Adipocyte (in vitro differentiated cells): ENCODE measurements at regions not wholly inside any gene's neighbourhood (a gene's known extent, or its start where the extent isn't known, plus 50 kb on each side); places are given as distances from the start of the nearest gene placed in this dataset.

ENCODE experiments used
- DNase-seq: peaks from one replicate; pipeline ENCODE4 v3.0.0-alpha.2; 2015; ENCODE audit warnings: low read depth
- H3K27me3 ChIP-seq: replicated peaks from 2 replicates; pipeline ENCODE4 v1.7.0; 2013; ENCODE audit warnings: mild to moderate bottlenecking, low read length, moderate library complexity; ENCODE audit not compliant: control insufficient read depth, insufficient read depth
- H3K36me3 ChIP-seq: 2 replicates; pipeline ENCODE4 v1.7.0; 2013; ENCODE audit warnings: low read length, mild to moderate bottlenecking, moderate library complexity; ENCODE audit not compliant: control insufficient read depth, insufficient read depth, severe bottlenecking
- H3K4me1 ChIP-seq: 2 replicates; pipeline ENCODE4 v1.7.0; 2013; ENCODE audit warnings: mild to moderate bottlenecking, low read length, moderate library complexity; ENCODE audit not compliant: control insufficient read depth, insufficient read depth
- H3K4me3 ChIP-seq: 2 replicates; pipeline ENCODE4 v1.7.0; 2013; ENCODE audit warnings: mild to moderate bottlenecking, low read length, moderate library complexity
- H3K9ac ChIP-seq: 2 replicates; pipeline ENCODE4 v1.7.0; 2013; ENCODE audit warnings: mild to moderate bottlenecking, low read length, moderate library complexity
- H3K9me3 ChIP-seq: 2 replicates; pipeline ENCODE4 v1.7.0; 2013; ENCODE audit warnings: mild to moderate bottlenecking, low read length, moderate library complexity; ENCODE audit not compliant: control insufficient read depth

GRCh38 chr2:59080451-59081181 is 839.5 kb upstream of the FANCL start:
- no peak overlapping the region for H3K9ac ChIP-seq
- H3K27me3 ChIP-seq: no peaks in the 10 kb centered on the region
- DNase-seq: no peak
- H3K4me3 ChIP-seq: no peak overlapping the region
- H3K9me3 ChIP-seq: no peaks in the 10 kb centered on the region
- no peaks in the 10 kb centered on the region for H3K36me3 ChIP-seq
- H3K4me1 ChIP-seq: no peaks in the 10 kb centered on the region

- Histone ChIP-seq H3K4me1 (no peaks in the 10 kb centered on the region), H3K9me3 (no peaks in the 10 kb centered on the region), H3K9ac (no peak overlapping the region), H3K36me3 (no peaks in the 10 kb centered on the region), H3K4me3 (no peak overlapping the region), H3K27me3 (no peaks in the 10 kb centered on the region)
- DNase-seq: no peak
Measured at GRCh38 chr2:59077981-59078531, 836.9 kb upstream of the FANCL start.

GRCh38 chr2:59077026-59077725 is 836.1 kb upstream of the FANCL start:
- H3K9me3 ChIP-seq: no peaks in the 10 kb centered on the region
- no peaks in the 10 kb centered on the region for H3K36me3 ChIP-seq
- no peak for DNase-seq
- H3K27me3 ChIP-seq: no peaks in the 10 kb centered on the region
- no peaks in the 10 kb centered on the region for H3K4me1 ChIP-seq
- H3K9ac ChIP-seq: no peak overlapping the region
- H3K4me3 ChIP-seq: no peak overlapping the region

- Histone ChIP-seq H3K9ac (no peak overlapping the region), H3K9me3 (no peaks in the 10 kb centered on the region), H3K4me1 (no peaks in the 10 kb centered on the region), H3K27me3 (no peaks in the 10 kb centered on the region), H3K36me3 (no peaks in the 10 kb centered on the region), H3K4me3 (no peak overlapping the region)
- DNase-seq: no peak
Measured at GRCh38 chr2:59076079-59076619, 835.0 kb upstream of the FANCL start.

- H3K4me1 ChIP-seq: no peaks in the 10 kb centered on the region
- H3K36me3 ChIP-seq: no peaks in the 10 kb centered on the region
- H3K9me3 ChIP-seq: no peaks in the 10 kb centered on the region
- H3K9ac ChIP-seq: no peak overlapping the region
- no peak overlapping the region for H3K4me3 ChIP-seq
- no peak for DNase-seq
- no peaks in the 10 kb centered on the region for H3K27me3 ChIP-seq
Measured at GRCh38 chr2:59074071-59074470, 832.9 kb upstream of the FANCL start.

- no peak for DNase-seq
- no peaks in the 10 kb centered on the region for H3K27me3 ChIP-seq
- H3K4me1 ChIP-seq: no peaks in the 10 kb centered on the region
- no peak overlapping the region for H3K4me3 ChIP-seq
- H3K9ac ChIP-seq: no peak overlapping the region
- H3K9me3 ChIP-seq: no peaks in the 10 kb centered on the region
- no peaks in the 10 kb centered on the region for H3K36me3 ChIP-seq
Measured at GRCh38 chr2:59073286-59073685, 832.2 kb upstream of the FANCL start.

- no peaks in the 10 kb centered on the region for H3K4me1 ChIP-seq
- no peaks in the 10 kb centered on the region for H3K27me3 ChIP-seq
- no peaks in the 10 kb centered on the region for H3K9me3 ChIP-seq
- H3K9ac ChIP-seq: no peak overlapping the region
- no peaks in the 10 kb centered on the region for H3K36me3 ChIP-seq
- DNase-seq: no peak
- no peak overlapping the region for H3K4me3 ChIP-seq
Measured at GRCh38 chr2:59068255-59068654, 827.1 kb upstream of the FANCL start.

- no peak for DNase-seq
- Histone ChIP-seq H3K4me1 (no peaks in the 10 kb centered on the region), H3K9ac (no peak overlapping the region)
Measured at GRCh38 chr2:59066787-59067399, 825.8 kb upstream of the FANCL start.

GRCh38 chr2:59047373-59047995 is 806.4 kb upstream of the FANCL start:
- H3K9ac ChIP-seq: no peak overlapping the region
- peaks cover 2% of the 10 kb centered on the region for H3K27me3 ChIP-seq
- DNase-seq: no peak
- H3K9me3 ChIP-seq: no peaks in the 10 kb centered on the region
- H3K4me3 ChIP-seq: no peak overlapping the region
- no peaks in the 10 kb centered on the region for H3K36me3 ChIP-seq
- no peaks in the 10 kb centered on the region for H3K4me1 ChIP-seq

More at GRCh38 chr2:59066787-59067399, 825.8 kb upstream of the FANCL start:
- Histone ChIP-seq H3K27me3 (no peaks in the 10 kb centered on the region), H3K36me3 (no peaks in the 10 kb centered on the region), H3K4me3 (no peak overlapping the region), H3K9me3 (no peaks in the 10 kb centered on the region)

- H3K27me3 ChIP-seq: peaks cover 2% of the 10 kb centered on the region
- H3K36me3 ChIP-seq: no peaks in the 10 kb centered on the region
- no peak overlapping the region for H3K4me3 ChIP-seq
- H3K9me3 ChIP-seq: no peaks in the 10 kb centered on the region
- H3K4me1 ChIP-seq: no peaks in the 10 kb centered on the region
- H3K9ac ChIP-seq: no peak overlapping the region
- no peak for DNase-seq
Measured at GRCh38 chr2:59046401-59047372, 805.6 kb upstream of the FANCL start.
